OCI-LY3 (cell line): ENCODE measurements at regions not wholly inside any gene's neighbourhood (a gene's known extent, or its start where the extent isn't known, plus 50 kb on each side); places are given as distances from the start of the nearest gene placed in this dataset.

Source experiments
- H2AFZ ChIP-seq: fragments of 200-600, 300-600 bp; shearing (Covaris generic); 2 replicates; pipeline ENCODE4 v1.6.0; 2014; ENCODE audit warnings: antibody characterized with exemption, low read depth, low read length
- H3K27ac ChIP-seq: fragments of 200-600, 300-600 bp; sonication (generic); 2 replicates; pipeline ENCODE4 v1.5.1; 2014; ENCODE audit warnings: mild to moderate bottlenecking, low read length, moderate library complexity, mixed read lengths
- H3K27me3 ChIP-seq: fragments of 200-600, 300-600 bp; sonication (generic); 2 replicates; pipeline ENCODE4 v1.6.1; 2014; ENCODE audit warnings: low read depth, low read length, mixed read lengths
- H3K36me3 ChIP-seq: fragments of 200-600, 300-600 bp; sonication (generic); replicated peaks from 2 replicates; pipeline ENCODE3; 2014; ENCODE audit warnings: low read depth, low read length, mixed read lengths
- H3K4me1 ChIP-seq: fragments of 300-600, 200-600 bp; sonication (generic); 2 replicates; pipeline ENCODE4 v1.6.1; 2014; ENCODE audit warnings: low read length, mixed read lengths
- H3K4me2 ChIP-seq: fragments of 200-600, 300-600 bp; sonication (generic); 2 replicates; pipeline ENCODE4 v1.6.1; 2014; ENCODE audit warnings: low read length, mixed read lengths
- H3K4me3 ChIP-seq: fragments of 300-600, 200-600 bp; sonication (generic); 2 replicates; pipeline ENCODE4 v1.5.1; 2014; ENCODE audit warnings: antibody characterized with exemption, mild to moderate bottlenecking, low read length, moderate library complexity
- H3K79me2 ChIP-seq: fragments of 300-600, 200-600 bp; shearing (Covaris generic); 2 replicates; pipeline ENCODE4 v1.6.1; 2014; ENCODE audit warnings: mild to moderate bottlenecking, low read length, mixed read lengths
- H3K9ac ChIP-seq: fragments of 300-600, 200-600 bp; shearing (Covaris generic); 2 replicates; pipeline ENCODE4 v1.6.0; 2014; ENCODE audit warnings: mild to moderate bottlenecking, low read length, moderate library complexity
- H3K9me3 ChIP-seq: fragments of 200-600, 300-600 bp; shearing (Covaris generic); 2 replicates; pipeline ENCODE4 v1.6.1; 2014; ENCODE audit warnings: low read length, mixed read lengths; ENCODE audit not compliant: insufficient read depth
- H4K20me1 ChIP-seq: fragments of 200-600, 300-600 bp; sonication (generic); 2 replicates; pipeline ENCODE4 v1.6.1; 2016; ENCODE audit warnings: low read length, mixed read lengths; ENCODE audit not compliant: insufficient read depth
- EZH2phosphoT487 ChIP-seq: fragments of 200-600 bp; shearing (Covaris generic); IDR thresholded peaks from 2 replicates; pipeline ENCODE4 v1.6.1; 2018; ENCODE audit warnings: antibody characterized with exemption, mixed run types, low read depth
- TF ChIP-seq, protein P1 (sequence below): fragments of 200-600, 300-600 bp; sonication (generic); IDR thresholded peaks from 2 replicates; pipeline ENCODE4 v1.5.1; 2014; ENCODE audit warnings: antibody characterized with exemption, low read length, low read depth

DNA sequence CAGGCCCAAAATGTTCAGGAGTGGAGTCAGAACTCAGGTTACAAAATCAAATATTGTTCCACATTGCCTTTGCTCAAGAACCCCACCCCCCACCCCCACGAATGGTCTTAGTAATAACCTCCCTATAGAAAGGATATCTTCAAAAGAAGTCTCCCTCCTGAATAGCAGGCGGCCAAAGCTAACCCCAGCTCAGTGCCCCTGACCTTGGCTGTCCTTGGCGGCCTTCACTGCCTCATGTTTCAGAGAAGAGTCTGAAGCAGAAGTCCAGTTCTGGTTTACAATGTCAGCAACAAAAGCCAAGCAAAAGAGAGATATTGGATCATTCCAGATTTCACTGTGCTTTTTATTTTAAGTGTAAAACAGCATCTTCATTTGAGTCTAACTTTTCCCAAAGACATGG, 476.5 kb upstream of the NRP1 start:
- H3K4me3 ChIP-seq, result no peak overlapping the region
- no peaks in the 10 kb centered on the region for H3K9me3 ChIP-seq
- no peaks in the 10 kb centered on the region for H4K20me1 ChIP-seq
- no peaks in the 10 kb centered on the region for H3K27me3 ChIP-seq
- H3K79me2 ChIP-seq, result no peaks in the 10 kb centered on the region
- H3K9ac ChIP-seq, result no peak overlapping the region
- H3K27ac ChIP-seq, result no peak overlapping the region
- no peaks in the 10 kb centered on the region for H3K36me3 ChIP-seq
- H3K4me1 ChIP-seq, result no peaks in the 10 kb centered on the region
- TF ChIP-seq, protein P1, sequence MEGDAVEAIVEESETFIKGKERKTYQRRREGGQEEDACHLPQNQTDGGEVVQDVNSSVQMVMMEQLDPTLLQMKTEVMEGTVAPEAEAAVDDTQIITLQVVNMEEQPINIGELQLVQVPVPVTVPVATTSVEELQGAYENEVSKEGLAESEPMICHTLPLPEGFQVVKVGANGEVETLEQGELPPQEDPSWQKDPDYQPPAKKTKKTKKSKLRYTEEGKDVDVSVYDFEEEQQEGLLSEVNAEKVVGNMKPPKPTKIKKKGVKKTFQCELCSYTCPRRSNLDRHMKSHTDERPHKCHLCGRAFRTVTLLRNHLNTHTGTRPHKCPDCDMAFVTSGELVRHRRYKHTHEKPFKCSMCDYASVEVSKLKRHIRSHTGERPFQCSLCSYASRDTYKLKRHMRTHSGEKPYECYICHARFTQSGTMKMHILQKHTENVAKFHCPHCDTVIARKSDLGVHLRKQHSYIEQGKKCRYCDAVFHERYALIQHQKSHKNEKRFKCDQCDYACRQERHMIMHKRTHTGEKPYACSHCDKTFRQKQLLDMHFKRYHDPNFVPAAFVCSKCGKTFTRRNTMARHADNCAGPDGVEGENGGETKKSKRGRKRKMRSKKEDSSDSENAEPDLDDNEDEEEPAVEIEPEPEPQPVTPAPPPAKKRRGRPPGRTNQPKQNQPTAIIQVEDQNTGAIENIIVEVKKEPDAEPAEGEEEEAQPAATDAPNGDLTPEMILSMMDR, result no peak
- TF ChIP-seq EZH2phosphoT487, result no peak
- no peak overlapping the region for H3K4me2 ChIP-seq
- H2AFZ ChIP-seq, result no peak overlapping the region

- H3K4me2 ChIP-seq, result no peak overlapping the region
- H3K9ac ChIP-seq, result no peak overlapping the region
- no peaks in the 10 kb centered on the region for H3K36me3 ChIP-seq
- H3K27me3 ChIP-seq, result no peaks in the 10 kb centered on the region
- H4K20me1 ChIP-seq, result no peaks in the 10 kb centered on the region
- no peaks in the 10 kb centered on the region for H3K4me1 ChIP-seq
- H3K9me3 ChIP-seq, result no peaks in the 10 kb centered on the region
- no peak overlapping the region for H3K4me3 ChIP-seq
- no peak overlapping the region for H2AFZ ChIP-seq
- H3K27ac ChIP-seq, result no peak overlapping the region
- TF ChIP-seq, protein P1, result no peak
- TF ChIP-seq EZH2phosphoT487, result no peak
- H3K79me2 ChIP-seq, result no peaks in the 10 kb centered on the region
Observed at GRCh38 chr10:33809732-33810131, 475.3 kb upstream of the NRP1 start.

- H3K27me3 ChIP-seq, result no peaks in the 10 kb centered on the region
- no peaks in the 10 kb centered on the region for H4K20me1 ChIP-seq
- no peak overlapping the region for H3K4me3 ChIP-seq
- H3K4me2 ChIP-seq, result no peak overlapping the region
- no peaks in the 10 kb centered on the region for H3K4me1 ChIP-seq
- H3K27ac ChIP-seq, result no peak overlapping the region
- no peaks in the 10 kb centered on the region for H3K79me2 ChIP-seq
- no peak overlapping the region for H3K9ac ChIP-seq
- TF ChIP-seq EZH2phosphoT487, result no peak
- TF ChIP-seq, protein P1, result no peak
- H3K36me3 ChIP-seq, result no peaks in the 10 kb centered on the region
- no peak overlapping the region for H2AFZ ChIP-seq
- H3K9me3 ChIP-seq, result no peaks in the 10 kb centered on the region
Observed at GRCh38 chr10:33808475-33808874, 474.0 kb upstream of the NRP1 start.

GRCh38 chr10:33807531-33808359, 473.3 kb upstream of the NRP1 start:
- TF ChIP-seq, protein P1, result no peak
- no peak for TF ChIP-seq EZH2phosphoT487
- Histone ChIP-seq H4K20me1 (no peaks in the 10 kb centered on the region), H3K4me1 (no peaks in the 10 kb centered on the region), H3K27ac (no peak overlapping the region), H3K4me3 (no peak overlapping the region), H3K4me2 (no peak overlapping the region), H3K79me2 (no peaks in the 10 kb centered on the region), H3K9me3 (no peaks in the 10 kb centered on the region), H3K27me3 (no peaks in the 10 kb centered on the region), H3K36me3 (no peaks in the 10 kb centered on the region), H2AFZ (no peak overlapping the region), H3K9ac (no peak overlapping the region)
